EH (cell line): ENCODE measurements at regions not wholly inside any gene's neighbourhood (a gene's known extent, or its start where the extent isn't known, plus 50 kb on each side); places are given as distances from the start of the nearest gene placed in this dataset.
A peak's percentile ranks its signal among the peaks of the same experiment; 100 is the strongest.

ENCODE experiments used
- DNase-seq: peaks from one replicate; pipeline ENCODE4 v3.0.0-alpha.2; 2015; ENCODE audit warnings: low read depth

DNA sequence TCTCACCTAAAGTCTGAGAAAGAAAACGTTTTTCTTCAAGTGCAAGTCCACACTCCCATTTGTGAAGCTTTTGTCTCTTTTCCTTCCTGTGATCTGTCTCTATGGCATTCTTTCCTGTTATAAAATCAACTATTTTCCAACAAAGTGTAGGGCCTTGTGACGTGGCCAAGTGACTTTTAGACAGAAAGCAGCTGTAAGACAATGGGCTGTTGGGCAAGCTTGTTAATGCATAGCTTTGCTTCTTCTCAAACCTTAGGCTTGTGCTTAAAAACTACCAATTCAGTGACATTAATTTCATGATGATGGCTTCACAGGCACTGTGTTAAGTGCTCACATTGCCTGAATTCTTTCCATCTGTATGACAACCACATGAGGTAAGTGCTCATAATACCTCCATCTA, 83.5 kb downstream of the VCY1B start:
- DNase-seq = no peak

DNA sequence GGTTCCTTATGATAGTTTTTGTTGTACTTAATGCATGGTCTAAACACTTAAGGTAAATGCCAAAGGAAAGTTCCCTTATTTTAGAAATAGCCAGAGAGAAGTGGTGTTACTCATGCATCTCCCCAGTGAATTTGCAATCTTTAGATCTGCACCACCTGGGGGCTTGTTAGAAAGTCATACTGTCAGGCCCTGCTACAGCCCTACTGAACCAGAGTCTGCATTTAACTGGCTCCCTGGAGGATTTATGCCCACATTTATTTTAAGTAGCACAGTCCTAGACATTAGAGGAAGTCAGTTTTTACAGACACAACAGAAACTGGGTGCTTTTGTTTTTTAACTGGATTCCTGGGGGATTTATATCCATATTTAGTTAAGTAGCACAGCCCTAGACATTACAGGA, 89.6 kb downstream of the VCY1B start:
- no peak for DNase-seq

DNA sequence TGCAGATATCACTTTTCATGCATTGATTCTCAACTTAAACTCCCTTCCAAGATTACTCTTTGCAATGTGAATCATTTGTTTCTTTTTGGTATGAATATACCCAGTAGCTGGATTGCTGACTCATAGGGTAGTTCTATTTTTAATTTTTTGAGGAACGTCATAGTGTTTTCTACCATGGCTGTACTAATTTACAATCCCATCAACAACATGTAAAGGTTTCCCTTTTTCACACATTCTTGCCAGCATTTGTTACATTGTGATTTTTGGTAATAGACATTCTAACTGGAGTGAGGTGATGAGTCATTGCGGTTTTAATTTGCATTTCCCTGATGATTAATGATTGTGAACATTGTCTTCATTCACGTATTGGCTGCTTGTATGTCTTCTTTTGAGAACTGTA, 126.7 kb downstream of the VCY1B start:
- DNase-seq = no peak

DNA sequence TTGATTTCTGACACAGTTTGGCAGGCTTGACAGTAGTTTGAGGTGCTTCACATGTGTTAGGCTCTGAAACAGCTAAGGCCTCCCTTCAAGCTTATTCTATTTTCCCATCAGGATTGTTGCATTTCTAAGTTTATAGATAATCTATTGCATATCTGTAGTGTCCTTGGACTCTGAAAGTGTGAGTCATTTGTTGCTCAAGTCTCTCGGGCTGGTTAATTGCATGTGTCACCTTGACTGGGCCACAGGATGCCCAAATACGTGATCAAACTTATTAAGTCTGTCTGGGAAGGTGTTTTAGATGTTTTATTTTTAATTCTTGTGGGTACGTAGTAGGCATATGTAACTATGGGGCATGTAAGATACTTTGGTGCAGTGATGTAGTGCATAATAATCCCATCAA, 166.0 kb downstream of the VCY1B start:
- no peak for DNase-seq

DNA sequence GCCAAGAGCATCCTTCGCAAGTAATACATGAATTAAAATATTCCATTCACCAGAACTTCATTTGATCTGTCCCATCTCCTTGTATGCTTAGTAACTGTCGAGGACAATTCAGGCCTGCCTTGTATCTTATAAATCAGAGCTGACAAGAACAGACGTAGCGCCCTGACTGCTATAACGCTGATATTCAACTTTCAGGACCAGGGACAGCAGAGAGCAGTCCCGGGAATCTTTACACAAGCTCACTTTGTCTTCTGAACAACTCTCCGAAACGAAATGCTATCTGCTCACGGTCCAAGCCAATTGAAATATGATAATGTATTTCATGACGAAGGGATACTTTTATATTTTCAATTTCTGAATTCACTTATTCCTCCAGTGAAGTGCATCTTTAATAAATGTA, 175.7 kb downstream of the VCY1B start:
- peak; percentile 1 for DNase-seq

DNA sequence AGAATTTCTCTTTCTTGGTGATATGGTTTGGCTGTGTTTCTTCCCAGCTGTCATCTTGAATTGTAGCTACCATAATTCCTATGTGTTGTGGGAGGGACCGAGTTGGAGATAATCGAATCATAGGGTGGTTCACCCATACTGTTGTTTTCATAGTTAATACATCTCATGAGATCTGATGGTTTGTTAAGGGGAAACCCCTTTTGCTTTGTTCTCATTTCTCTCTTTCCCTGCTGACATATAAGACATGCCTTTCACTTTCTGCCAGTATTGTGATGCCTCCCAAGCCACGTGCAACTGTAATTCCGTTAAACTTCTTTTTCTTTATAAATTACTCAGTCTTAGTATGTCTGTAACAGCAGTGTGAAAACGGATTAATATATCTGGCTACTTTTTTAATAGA, 179.0 kb downstream of the VCY1B start:
- no peak for DNase-seq

DNA sequence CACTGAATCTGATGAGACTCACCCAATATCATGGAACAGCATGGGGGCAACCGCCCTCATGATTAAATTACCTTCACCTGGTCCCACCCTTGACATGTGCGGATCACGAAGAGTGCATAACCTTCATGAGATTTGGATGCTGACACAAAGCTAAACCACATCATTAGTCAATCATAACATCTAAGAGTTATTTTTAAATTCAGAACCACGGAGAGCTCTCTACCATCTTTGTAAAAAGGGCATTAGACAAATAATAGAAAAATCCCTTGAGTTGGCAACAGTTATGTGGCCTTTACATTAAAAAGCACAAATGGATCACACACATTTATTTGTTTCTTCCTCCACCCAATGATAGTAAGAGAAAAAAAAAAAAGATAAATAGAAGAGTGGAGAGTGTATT, 182.2 kb downstream of the VCY1B start:
- no peak for DNase-seq

DNA sequence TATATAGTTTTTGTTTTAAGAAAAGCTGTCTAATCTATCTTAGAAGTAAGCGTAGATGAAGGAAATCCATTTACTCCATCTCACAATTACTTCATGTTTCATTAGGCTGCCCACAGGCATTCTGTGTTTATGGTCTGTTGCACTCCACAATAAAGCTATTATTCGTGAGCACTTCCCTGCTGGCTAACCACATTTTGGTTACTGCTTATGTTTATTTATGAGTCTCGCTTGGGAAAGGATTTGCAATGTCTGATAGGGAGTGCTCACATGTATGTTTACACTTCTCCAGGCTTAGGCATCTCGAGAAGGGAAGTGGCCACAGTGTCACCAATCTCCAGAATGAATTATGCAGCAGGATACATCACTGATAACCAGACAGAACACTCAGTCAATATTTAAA, 190.9 kb downstream of the VCY1B start:
- DNase-seq = no peak

DNA sequence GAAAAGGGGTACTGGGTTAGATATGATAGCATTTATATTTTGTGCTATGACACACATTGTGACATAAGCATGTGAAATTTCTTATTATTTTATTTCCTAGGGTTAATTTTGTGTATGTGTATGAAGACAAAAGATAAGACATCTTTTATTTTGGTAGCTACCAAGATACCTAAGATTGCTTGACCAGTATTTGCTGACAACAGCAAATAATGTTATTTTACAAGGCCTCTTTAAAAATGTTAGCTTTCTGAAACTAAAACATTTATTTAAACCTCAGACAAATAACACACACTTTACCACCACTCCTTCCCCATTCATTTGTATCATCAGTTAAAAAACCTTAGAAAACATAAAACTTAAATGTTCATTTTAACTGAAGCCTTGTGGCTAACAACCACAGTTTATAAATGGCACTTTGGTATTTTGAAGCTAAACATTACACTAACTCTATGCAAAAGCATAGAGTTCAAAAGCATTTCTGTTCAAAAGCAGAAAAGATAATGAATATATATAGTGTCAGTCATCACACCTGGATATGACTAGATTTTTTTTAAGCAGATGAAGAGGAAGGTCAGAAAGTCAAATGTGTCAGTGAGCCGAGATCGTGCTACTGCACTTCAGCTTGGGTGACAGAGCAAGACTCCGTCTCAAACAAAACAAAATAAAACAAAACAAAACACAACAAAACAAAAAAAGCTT, 193.0 kb downstream of the VCY1B start:
- DNase-seq = no peak

DNA sequence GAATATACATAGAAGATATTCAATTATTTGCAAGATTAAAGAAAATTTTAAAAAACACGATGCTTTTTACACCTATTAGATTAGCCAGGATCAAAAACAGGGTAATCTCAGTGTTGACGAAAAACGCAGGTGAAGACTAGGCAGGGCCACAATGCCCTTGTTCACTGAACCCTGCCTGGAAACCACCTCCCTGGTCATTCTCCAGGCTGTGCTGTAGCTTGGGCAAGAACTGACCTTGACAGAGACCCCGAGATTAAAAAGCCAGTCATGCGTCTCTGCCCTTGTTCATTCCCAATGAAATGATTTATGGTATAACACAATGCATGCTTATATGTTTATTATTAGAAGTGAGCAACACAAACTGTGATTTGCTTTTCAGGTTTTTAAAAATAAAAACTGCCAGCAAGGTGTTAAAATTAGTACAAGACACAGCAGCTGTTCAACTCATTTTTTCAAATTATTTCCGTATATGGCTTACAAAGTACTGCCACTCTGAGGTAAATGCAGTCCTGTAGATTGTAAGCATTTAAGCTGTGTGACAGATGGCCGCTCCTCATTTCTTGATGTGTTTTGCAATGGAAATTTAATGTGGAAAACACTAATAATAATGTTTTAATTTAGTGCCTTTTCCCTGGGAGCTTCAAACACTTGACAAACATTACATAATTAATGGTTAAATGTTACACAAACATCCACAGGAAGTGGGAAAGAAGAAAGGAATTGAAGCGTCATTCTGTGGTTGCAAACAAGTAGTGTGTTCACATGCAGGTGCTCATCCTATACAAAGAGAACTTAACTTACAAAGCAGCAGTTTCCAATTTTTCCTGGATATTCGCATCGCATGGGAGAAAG, 200.2 kb downstream of the VCY1B start:
- no peak for DNase-seq

DNA sequence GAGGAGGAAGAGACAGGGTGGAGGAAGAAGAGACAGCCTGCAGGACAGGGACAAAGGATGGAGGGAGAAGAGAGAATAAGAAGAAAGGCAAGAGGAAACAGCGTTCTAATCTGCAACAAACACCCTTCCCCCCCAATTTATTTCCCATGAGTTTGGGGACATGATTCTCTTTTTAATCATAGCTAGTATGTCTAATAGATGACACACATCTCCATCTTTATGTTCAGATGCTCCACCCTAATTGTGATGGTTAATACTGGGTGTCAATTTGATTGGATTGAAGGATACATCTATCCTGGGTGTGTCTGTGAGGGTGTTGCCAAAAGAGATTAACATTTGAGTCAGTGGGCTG, 200.8 kb downstream of the VCY1B start:
- DNase-seq = no peak

DNA sequence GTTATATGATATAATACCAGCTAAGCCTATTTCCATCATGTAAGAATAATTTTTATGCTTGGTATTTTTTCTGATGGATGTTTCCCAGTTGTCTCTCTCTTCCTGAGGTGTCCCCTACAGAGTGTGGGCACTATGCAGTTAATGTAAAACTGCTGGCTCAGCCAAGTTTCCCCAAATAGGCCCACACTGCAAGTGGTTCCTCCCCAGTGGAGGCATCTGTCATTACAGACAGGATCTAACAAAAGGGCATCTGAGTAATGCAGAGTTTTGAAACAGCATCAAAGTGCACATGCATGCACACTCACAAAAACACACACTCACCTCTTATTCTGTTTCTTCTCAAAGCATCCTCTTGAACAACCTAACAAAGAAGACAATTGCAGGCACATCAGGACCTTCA, 221.0 kb downstream of the VCY1B start:
- DNase-seq = no peak

DNA sequence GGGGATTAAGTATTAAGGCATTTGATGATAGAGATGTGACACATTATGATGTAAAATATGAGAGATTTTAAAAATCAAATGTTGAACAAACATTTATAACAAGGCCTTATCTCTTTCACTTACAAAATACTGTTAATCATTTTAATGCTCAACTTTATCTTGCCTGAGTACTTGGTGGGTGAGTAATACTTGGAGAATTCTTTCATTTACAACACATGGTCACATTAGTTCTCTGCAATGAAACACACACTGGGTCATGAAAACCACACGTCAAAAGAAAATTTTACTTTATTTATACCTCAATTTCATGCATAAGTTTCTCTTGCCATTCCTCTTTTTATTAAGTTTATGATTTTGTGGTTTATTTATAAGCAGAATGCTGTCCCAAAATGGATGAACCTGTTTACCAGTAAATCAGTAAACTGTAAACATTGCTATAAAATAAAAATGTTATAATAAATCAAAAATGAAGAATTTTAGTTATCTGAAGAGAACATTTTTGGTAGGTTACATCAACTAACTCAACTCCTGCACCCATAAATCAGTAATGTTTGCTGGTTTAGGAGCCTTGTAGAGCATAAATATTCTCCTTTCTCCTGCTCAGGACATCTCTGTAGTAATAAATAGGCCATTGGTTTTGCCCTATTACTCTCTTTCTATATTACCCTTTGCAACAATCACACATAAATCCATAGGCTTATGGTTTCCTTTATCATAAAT, 233.5 kb upstream of the NLGN4Y start:
- DNase-seq = no peak

DNA sequence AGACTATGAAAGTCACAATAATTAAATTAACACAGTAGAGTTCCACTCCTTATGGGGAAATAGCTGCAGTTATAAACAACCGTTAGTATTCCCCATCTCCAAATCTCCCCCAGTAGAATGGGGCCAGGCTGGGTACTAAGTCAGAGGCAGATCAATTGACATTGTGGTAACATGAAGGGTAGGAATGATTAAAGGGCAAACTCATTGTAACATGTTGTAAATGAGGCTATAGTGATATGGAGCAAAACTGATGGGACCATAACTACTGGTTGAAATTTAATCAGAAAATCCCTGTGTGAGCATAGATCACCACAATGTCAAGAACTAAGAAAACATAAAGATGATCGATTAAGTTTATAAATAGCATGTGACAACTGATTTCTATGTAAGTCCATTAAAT, 231.9 kb upstream of the NLGN4Y start:
- DNase-seq = no peak

DNA sequence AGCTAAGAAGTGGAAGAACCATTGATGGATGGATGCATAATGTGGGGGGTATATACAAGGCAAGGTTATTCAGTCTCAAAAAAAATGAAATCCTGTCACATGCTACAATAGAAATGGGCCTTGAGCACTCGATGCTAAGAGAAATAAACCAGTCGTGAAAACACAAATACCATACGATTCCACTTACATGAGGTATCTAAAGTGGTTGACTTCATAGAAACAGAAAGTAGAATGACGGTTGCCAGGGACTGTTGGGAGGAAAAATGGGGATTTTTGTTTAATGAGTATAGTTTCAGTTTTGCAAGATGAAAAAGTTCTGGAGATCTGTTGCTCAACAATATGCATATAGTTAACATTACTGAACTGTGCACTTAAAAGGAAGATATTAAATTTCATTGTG, 223.6 kb upstream of the NLGN4Y start:
- no peak for DNase-seq

DNA sequence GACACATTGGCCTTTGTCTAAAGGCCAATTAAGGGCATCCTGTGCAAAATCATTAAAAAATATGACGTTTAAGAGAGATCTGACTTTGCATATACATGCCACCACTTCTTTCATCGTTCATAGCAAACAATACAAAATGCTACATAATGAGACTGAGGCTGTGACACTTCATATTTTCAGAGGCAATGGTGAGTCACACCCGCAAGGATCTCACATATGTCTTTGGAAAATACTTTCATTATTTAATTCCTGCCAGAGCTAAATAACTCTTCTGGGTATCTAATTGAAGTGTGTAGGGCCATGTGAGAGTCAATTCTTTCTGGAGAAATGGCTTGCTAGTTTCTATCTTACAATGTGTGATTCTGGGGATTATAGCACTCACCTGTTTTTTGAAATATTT, 222.8 kb upstream of the NLGN4Y start:
- no peak for DNase-seq

DNA sequence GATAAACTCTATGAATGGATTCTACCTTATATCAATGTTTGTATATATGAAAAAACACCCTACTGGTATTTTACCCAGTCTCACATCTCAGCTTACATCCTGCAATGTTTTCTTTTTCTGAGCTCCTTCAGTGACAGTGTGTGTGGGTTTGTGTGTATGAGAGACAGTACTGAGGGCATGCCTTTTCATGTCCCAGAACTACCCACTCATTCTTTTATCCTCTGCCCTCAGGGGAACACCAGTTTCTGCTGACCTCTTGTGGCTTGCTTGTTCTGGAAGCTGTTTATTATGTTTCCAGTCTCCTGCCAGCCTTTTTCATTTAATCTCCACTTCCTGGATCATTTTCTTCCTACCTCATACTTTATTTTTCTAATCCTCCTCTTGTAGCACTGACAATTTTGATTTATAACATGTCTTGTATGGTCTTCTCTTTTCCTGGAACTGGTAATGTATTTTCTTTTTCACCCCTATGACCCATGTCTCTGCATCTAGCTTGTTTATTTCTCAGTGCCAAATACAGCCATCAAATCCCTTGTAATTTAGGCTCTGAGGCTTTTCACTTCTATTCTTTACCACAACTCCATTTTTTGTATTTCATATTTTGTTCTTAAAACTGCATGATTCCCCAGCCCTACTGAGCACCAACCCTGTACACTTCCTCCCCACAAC, 195.5 kb upstream of the NLGN4Y start:
- peak; percentile 27 for DNase-seq

DNA sequence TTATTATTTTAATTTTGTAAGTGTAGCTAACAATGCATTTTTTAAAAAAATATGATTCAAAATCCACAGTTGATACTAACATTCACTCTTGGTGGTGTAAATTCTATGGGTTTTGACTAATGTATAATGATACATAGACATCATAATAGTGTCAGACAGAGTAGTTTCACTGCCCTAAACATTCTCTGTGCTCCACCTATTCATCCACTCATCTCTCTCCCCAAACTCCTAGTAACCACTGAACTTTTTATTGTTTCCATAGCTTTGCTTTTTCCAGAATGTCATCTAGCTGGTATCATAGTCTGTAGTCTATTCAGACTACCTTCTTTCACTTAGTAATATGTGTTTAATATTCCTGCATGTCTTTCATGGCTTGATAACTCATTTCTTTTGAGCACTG, 194.0 kb upstream of the NLGN4Y start:
- DNase-seq = no peak

DNA sequence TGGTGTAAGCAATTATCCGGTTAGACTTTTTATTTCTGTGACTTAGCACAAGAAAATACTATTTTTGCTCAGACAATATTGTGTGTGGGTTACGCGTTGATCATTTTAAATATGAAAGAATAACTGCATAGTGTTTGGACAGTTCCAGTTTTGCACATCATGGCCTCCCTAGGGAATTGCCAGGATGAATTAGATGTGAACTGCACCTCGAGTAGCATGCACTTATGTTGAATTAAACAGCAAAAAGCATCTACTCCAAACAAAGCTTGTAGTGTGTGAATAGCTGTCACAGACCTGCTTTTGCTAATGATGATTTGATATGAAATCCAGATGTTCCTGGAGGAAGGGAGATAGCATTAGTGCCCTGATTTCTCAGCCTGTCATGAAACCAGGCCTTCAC, 184.8 kb upstream of the NLGN4Y start:
- DNase-seq = no peak

DNA sequence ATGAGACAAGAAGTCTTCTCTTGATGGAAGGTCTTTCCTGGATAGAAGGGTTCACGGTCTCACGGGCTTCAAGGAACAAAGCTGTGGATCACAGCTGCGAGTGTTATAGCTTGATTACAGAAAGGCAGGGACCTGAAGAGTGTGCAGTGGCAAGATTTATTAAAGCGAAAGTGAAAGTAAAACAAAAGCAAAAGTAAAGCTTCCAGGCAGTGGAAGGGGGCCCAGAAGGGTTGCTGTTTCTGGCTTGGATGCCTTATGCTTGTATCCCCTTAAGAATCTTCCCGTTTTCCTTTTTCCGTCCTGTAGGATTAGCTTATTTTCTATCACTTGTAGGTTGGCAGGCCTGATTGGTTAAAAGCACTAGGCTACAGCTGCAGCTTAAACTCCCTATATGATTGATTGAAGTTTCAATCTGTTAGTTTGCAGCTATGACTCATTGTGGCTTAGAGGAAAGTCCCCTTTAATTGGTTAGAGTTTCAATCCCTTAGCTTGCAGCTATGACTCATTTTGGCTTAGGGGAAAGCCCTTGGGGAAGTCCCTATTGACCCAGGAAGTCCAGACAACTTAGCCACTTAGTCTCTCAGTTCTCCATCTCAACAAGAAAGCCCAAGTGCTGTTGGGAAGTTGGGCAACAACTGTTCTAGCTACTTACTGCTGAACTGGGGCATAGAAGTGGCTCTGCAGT, 183.7 kb upstream of the NLGN4Y start:
- peak; percentile 46 for DNase-seq

DNA sequence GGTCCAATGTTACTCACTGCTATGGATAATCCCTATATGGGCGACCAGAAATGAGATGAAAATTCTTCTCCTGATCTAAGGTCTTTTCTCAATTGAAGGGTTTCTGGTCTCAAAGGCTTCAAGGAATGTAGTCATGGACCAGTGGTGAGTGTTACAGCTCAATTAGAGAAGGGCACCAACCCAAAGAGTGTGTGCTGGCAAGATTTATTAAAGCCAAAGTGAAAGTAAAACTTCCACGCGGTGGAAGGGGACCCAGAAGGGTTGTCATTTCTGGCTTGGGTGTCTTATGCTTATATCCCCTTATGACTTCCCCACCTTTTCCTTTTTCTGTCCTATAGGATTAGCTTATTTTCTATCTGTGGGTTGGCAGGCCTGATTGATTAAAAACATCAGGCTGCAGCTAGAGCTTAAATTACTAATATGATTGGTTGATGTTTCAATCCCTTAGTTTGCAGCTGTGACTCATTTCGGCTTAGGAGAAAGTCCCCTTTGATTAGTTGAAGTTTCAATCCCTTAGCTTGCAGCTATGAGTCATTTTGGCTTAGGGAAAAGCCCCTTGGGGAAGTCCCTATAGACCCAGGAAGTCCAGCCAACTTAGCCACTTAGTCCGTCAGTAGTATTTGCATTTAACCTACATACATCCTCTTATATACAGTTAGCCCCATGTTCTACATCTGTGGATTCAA, 179.5 kb upstream of the NLGN4Y start:
- DNase-seq = no peak
